HL-60 (cell line): ENCODE measurements at regions not wholly inside any gene's neighbourhood (a gene's known extent, or its start where the extent isn't known, plus 50 kb on each side); places are given as distances from the start of the nearest gene placed in this dataset.

ENCODE experiments used
- DNase-seq, 2 experiments: peaks; one replicate each; pipeline ENCODE4 v3.0.0-alpha.2; 2010 to 2020; ENCODE audit warnings: low read depth in 1 of 2, low spot score in 1 of 2
- H3K27ac ChIP-seq: fragments of 250-450 bp; sonication (Bioruptor Pico); replicated peaks from 2 replicates; pipeline ENCODE4 v1.5.1; 2020; ENCODE audit warnings: mild to moderate bottlenecking, moderate library complexity
- H3K27me3 ChIP-seq: fragments of 250-450 bp; sonication (Bioruptor Pico); 2 replicates; pipeline ENCODE4 v1.5.1; 2021; ENCODE audit warnings: mild to moderate bottlenecking, moderate library complexity; ENCODE audit not compliant: insufficient read depth, poor library complexity, severe bottlenecking
- H3K4me3 ChIP-seq: replicated peaks from 2 replicates; pipeline ENCODE4 v1.5.1; 2011; ENCODE audit warnings: mild to moderate bottlenecking, control low read depth, low read length; ENCODE audit not compliant: insufficient read depth
- GABPA ChIP-seq: IDR thresholded peaks from 2 replicates; pipeline ENCODE4 v1.6.1; 2012; ENCODE audit warnings: low read depth
- POLR2AphosphoS5 ChIP-seq: IDR thresholded peaks from 2 replicates; pipeline ENCODE4 v1.6.1; 2012; ENCODE audit warnings: low read depth
- SPI1 ChIP-seq: IDR thresholded peaks from 2 replicates; pipeline ENCODE4 v1.6.1; 2012; ENCODE audit warnings: low read depth, mild to moderate bottlenecking, borderline replicate concordance
- TF ChIP-seq, protein P1 (sequence below): IDR thresholded peaks from one replicate; pipeline ENCODE4 v1.5.1; 2011; ENCODE audit warnings: low read length, control low read depth, inconsistent platforms; ENCODE audit not compliant: insufficient read depth
- TF ChIP-seq, protein P2 (sequence below): IDR thresholded peaks from 2 replicates; pipeline ENCODE4 v1.6.1; 2012; ENCODE audit warnings: low read depth; ENCODE audit not compliant: insufficient replicate concordance

DNA sequence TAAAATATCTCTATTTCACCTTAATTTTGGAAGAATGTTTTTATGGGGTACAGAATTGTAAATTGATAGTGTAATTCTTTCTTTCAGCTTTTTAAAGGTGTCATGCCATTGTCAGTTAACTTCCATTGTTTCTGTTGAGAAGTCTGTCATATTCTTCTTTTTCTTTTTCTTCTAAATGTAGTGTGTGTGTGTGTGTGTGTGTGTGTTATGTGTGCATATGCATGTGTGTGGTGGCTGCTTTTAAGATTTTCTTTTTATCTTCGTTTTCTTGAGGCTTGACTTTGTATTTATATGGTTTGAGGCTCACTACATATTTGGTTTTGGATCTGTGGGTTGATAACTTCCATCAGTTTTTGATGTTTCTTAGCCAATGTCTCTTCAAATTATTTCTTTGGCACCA is 176.5 kb downstream of the OGFRL1 start:
- Histone ChIP-seq H3K27me3 (peaks cover 4% of the 10 kb centered on the region), H3K27ac (no peak overlapping the region), H3K4me3 (no peak overlapping the region)
- DNase-seq, result no peak
- no peak for TF ChIP-seq POLR2AphosphoS5
- TF ChIP-seq, protein P1, sequence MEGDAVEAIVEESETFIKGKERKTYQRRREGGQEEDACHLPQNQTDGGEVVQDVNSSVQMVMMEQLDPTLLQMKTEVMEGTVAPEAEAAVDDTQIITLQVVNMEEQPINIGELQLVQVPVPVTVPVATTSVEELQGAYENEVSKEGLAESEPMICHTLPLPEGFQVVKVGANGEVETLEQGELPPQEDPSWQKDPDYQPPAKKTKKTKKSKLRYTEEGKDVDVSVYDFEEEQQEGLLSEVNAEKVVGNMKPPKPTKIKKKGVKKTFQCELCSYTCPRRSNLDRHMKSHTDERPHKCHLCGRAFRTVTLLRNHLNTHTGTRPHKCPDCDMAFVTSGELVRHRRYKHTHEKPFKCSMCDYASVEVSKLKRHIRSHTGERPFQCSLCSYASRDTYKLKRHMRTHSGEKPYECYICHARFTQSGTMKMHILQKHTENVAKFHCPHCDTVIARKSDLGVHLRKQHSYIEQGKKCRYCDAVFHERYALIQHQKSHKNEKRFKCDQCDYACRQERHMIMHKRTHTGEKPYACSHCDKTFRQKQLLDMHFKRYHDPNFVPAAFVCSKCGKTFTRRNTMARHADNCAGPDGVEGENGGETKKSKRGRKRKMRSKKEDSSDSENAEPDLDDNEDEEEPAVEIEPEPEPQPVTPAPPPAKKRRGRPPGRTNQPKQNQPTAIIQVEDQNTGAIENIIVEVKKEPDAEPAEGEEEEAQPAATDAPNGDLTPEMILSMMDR, result no peak
- TF ChIP-seq GABPA, result no peak
- no peak for TF ChIP-seq SPI1

DNA sequence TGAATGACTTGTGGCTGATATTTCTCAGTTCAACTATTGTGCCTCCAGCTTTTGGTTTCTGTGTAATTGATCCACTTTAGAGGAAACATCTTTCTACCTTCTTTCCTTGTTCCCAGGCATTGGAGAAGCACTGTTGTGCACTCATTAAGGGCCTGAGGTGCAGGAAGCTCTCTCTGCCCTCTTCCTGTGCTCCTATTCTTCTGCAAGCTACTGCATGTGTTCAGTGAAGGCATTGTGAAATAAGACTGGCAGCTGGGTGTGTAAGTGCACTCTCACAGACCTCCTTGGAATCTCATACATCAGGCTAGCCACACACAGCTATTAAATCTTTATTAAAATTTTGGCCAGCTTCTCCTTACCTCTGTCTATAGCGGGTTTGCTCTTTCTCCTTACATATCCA is 177.8 kb downstream of the OGFRL1 start:
- Histone ChIP-seq H3K27me3 (peaks cover 2% of the 10 kb centered on the region), H3K4me3 (no peak overlapping the region), H3K27ac (no peak overlapping the region)
- DNase-seq, result no peak
- TF ChIP-seq, protein P2, sequence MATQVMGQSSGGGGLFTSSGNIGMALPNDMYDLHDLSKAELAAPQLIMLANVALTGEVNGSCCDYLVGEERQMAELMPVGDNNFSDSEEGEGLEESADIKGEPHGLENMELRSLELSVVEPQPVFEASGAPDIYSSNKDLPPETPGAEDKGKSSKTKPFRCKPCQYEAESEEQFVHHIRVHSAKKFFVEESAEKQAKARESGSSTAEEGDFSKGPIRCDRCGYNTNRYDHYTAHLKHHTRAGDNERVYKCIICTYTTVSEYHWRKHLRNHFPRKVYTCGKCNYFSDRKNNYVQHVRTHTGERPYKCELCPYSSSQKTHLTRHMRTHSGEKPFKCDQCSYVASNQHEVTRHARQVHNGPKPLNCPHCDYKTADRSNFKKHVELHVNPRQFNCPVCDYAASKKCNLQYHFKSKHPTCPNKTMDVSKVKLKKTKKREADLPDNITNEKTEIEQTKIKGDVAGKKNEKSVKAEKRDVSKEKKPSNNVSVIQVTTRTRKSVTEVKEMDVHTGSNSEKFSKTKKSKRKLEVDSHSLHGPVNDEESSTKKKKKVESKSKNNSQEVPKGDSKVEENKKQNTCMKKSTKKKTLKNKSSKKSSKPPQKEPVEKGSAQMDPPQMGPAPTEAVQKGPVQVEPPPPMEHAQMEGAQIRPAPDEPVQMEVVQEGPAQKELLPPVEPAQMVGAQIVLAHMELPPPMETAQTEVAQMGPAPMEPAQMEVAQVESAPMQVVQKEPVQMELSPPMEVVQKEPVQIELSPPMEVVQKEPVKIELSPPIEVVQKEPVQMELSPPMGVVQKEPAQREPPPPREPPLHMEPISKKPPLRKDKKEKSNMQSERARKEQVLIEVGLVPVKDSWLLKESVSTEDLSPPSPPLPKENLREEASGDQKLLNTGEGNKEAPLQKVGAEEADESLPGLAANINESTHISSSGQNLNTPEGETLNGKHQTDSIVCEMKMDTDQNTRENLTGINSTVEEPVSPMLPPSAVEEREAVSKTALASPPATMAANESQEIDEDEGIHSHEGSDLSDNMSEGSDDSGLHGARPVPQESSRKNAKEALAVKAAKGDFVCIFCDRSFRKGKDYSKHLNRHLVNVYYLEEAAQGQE, result no peak
- TF ChIP-seq GABPA (no peak), SPI1 (no peak), POLR2AphosphoS5 (no peak)
- TF ChIP-seq, protein P1, result no peak

DNA sequence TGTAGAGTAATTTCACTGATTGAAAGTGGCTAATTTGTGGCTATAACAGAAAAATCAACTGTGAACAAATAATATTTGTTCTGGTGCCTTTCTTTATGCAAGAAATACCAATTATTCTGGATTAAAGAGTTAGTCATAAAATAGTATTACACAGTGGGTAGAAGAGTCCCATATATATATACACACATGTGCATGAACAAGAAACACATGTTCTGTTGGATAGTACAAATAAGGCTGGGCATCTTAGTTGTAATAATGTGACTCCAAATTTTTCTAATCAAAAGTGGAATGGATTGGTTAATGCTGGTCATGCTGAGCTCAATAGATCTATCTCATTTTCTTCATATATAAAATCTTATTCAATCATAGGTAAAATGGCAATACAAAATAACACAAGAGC is 179.4 kb downstream of the OGFRL1 start:
- Histone ChIP-seq H3K4me3 (no peak overlapping the region), H3K27ac (no peak overlapping the region), H3K27me3 (peaks cover 2% of the 10 kb centered on the region)
- no peak for DNase-seq
- TF ChIP-seq, protein P2, result no peak
- no peak for TF ChIP-seq GABPA

DNA sequence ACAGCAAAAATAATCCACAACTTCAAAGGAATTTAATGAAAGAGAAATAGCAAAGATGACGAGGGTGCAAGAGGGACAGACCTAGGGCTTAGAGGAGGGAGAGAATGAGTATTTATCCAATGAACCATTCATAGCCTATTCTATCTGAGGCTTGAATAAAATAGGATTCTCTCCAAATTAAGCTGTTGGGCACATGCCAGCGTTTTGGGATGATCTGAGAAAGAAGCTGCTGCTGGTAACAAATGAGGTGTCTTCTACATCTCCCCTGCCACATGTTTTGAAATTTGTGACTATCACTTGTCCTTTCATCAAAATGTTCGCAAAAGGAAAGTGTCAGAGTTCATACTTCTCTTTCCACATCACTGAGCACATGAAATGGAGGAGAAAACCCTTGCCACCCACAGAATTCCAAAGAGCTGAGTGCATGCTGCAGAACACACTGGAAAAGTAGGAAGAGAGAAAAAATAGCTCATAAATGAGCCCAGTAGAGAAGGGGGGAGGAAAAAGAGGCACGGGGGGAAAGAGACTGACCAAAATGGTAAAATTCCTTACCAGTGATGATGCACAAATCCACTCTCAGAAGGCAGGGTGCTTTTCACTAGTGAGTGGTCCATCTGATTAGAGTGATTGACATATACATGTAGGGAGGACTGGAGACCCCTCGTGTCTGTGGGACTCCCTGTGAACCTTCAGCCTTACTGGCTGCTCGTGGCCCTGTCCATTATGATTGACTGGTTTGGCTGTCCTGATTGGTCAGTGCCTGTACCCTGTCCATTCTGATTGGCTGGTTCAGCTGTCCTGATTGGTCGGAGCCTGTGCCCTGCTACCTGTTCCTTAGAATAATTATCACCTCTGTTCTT is 180.5 kb downstream of the OGFRL1 start:
- peaks cover 2% of the 10 kb centered on the region for H3K27me3 ChIP-seq
- H3K4me3 ChIP-seq, result no peak overlapping the region
- TF ChIP-seq, protein P1, result no peak
- TF ChIP-seq, protein P2, result no peak
- TF ChIP-seq SPI1, result no peak
- no peak overlapping the region for H3K27ac ChIP-seq
- DNase-seq, result no peak
